22Rv1 (cell line): ENCODE measurements at regions not wholly inside any gene's neighbourhood (a gene's known extent, or its start where the extent isn't known, plus 50 kb on each side); places are given as distances from the start of the nearest gene placed in this dataset.

ENCODE experiments used
- H3K27ac ChIP-seq: fragments of 450-650 bp; 2 replicates; pipeline ENCODE4 v1.5.1; 2017
- CTCF ChIP-seq: fragments of 450-650 bp; IDR thresholded peaks from 2 replicates; pipeline ENCODE4 v1.5.1; 2017; ENCODE audit warnings: mild to moderate bottlenecking
- ZFX ChIP-seq: fragments of 450-650 bp; IDR thresholded peaks from 2 replicates; pipeline ENCODE4 v1.6.1; 2017; ENCODE audit warnings: antibody characterized with exemption, borderline replicate concordance

GRCh38 chr9:82799286-82799685 lies 263.7 kb downstream of the RASEF start:
- H3K27ac ChIP-seq: no peak overlapping the region
- no peak for TF ChIP-seq CTCF
- TF ChIP-seq ZFX: no peak

GRCh38 chr9:82805027-82805426 lies 257.9 kb downstream of the RASEF start:
- peak; percentile 52 for TF ChIP-seq CTCF
- no peak for TF ChIP-seq ZFX
- no peak overlapping the region for H3K27ac ChIP-seq

- TF ChIP-seq ZFX: no peak
- no peak for TF ChIP-seq CTCF
- H3K27ac ChIP-seq: no peak overlapping the region
Measured at GRCh38 chr9:82808478-82808877, 254.5 kb downstream of the RASEF start.

- H3K27ac ChIP-seq: peak overlapping the region; percentile 17; the same call in 1 of the 2 replicates
- no peak for TF ChIP-seq ZFX
- no peak for TF ChIP-seq CTCF
Measured at GRCh38 chr9:82810915-82811314, 252.0 kb downstream of the RASEF start.

GRCh38 chr9:82819260-82819659 lies 243.7 kb downstream of the RASEF start:
- TF ChIP-seq ZFX (no peak), CTCF (no peak)
- no peak overlapping the region for H3K27ac ChIP-seq

- TF ChIP-seq ZFX (no peak), CTCF (no peak)
Measured at GRCh38 chr9:82820186-82820585, 242.8 kb downstream of the RASEF start.

GRCh38 chr9:82829818-82830217 lies 233.1 kb downstream of the RASEF start:
- TF ChIP-seq ZFX: no peak
- TF ChIP-seq CTCF: no peak
- no peak overlapping the region for H3K27ac ChIP-seq

More at GRCh38 chr9:82820186-82820585, 242.8 kb downstream of the RASEF start:
- no peak overlapping the region for H3K27ac ChIP-seq
